DOHH2 (cell line): ENCODE measurements at regions not wholly inside any gene's neighbourhood (a gene's known extent, or its start where the extent isn't known, plus 50 kb on each side); places are given as distances from the start of the nearest gene placed in this dataset.

Source experiments
- H3F3A ChIP-seq: fragments of 200-600 bp; sonication (generic), shearing (Covaris generic); 2 replicates; pipeline ENCODE4 v1.6.0; 2016; ENCODE audit warnings: antibody characterized with exemption, mild to moderate bottlenecking; ENCODE audit not compliant: control insufficient read depth, insufficient read depth
- H3K27ac ChIP-seq: fragments of 200-600 bp; sonication (generic); 2 replicates; pipeline ENCODE4 v1.5.1; 2014; ENCODE audit warnings: low read depth, mild to moderate bottlenecking, low read length, moderate library complexity
- H3K27me3 ChIP-seq: fragments of 200-600 bp; sonication (generic); 2 replicates; pipeline ENCODE4 v1.6.1; 2014; ENCODE audit warnings: mild to moderate bottlenecking, low read length, mixed read lengths; ENCODE audit not compliant: control insufficient read depth
- H3K36me3 ChIP-seq: fragments of 200-600 bp; sonication (generic); 2 replicates; pipeline ENCODE4 v1.6.1; 2014; ENCODE audit warnings: mild to moderate bottlenecking, low read length, moderate library complexity, mixed read lengths; ENCODE audit not compliant: control insufficient read depth
- H3K4me1 ChIP-seq: fragments of 200-600 bp; sonication (generic); 2 replicates; pipeline ENCODE4 v1.6.1; 2014; ENCODE audit warnings: mild to moderate bottlenecking, low read length, mixed read lengths; ENCODE audit not compliant: control insufficient read depth
- H3K4me2 ChIP-seq: fragments of 200-600 bp; sonication (generic); 2 replicates; pipeline ENCODE4 v1.6.0; 2014; ENCODE audit warnings: mild to moderate bottlenecking, low read length, moderate library complexity
- H3K4me3 ChIP-seq: fragments of 200-600 bp; sonication (generic); 2 replicates; pipeline ENCODE4 v1.5.1; 2014; ENCODE audit warnings: mild to moderate bottlenecking, low read length, mixed read lengths
- H3K79me2 ChIP-seq: fragments of 200-600 bp; sonication (generic); 2 replicates; pipeline ENCODE4 v1.6.1; 2014; ENCODE audit warnings: mild to moderate bottlenecking, low read length, mixed read lengths; ENCODE audit not compliant: control insufficient read depth
- H3K9me2 ChIP-seq: fragments of 200-600 bp; sonication (generic); replicated peaks from 2 replicates; pipeline ENCODE4 v1.6.1; 2014; ENCODE audit warnings: mild to moderate bottlenecking, low read length, mixed read lengths; ENCODE audit not compliant: control insufficient read depth
- H3K9me3 ChIP-seq: fragments of 200-600 bp; sonication (generic); 2 replicates; pipeline ENCODE4 v1.6.1; 2014; ENCODE audit warnings: antibody characterized with exemption, low read length, mixed read lengths; ENCODE audit not compliant: control insufficient read depth, insufficient read depth
- H4K20me1 ChIP-seq: fragments of 200-600 bp; sonication (generic); 2 replicates; pipeline ENCODE4 v1.6.0; 2014; ENCODE audit warnings: low read depth, mild to moderate bottlenecking, antibody characterized with exemption, low read length, moderate library complexity; ENCODE audit not compliant: control insufficient read depth, insufficient read depth
- EZH2phosphoT487 ChIP-seq: fragments of 200-600 bp; sonication (generic); IDR thresholded peaks from 2 replicates; pipeline ENCODE4 v1.6.1; 2017; ENCODE audit warnings: borderline replicate concordance, mild to moderate bottlenecking, antibody characterized with exemption, low read length, moderate library complexity, mixed read lengths
- TF ChIP-seq, protein P1 (sequence below): fragments of 200-600 bp; sonication (generic); IDR thresholded peaks from one replicate; pipeline ENCODE4 v1.5.1; 2014; ENCODE audit warnings: antibody characterized with exemption, mild to moderate bottlenecking, low read depth, low read length; ENCODE audit not compliant: poor library complexity, severe bottlenecking

DNA sequence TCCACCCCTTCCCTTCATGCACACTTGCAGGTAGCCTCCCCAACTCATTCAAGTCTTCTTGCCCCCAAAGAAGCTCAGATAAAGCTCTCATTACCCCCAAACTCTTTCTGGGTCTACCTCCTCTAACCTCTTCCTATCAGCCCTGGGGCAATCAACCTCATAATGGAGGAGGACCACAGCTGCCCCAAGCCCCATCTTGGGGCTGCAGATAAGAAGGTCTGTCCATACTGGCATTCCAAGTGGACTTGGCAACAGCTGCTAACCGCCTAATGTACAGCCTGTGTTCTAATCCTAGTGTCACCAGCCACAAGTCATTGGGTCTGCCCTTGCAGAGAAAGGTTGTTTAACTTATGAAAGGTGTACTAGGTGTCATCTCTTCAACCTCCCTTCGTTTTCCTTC, 107.4 kb upstream of the ADGRF1 start:
- TF ChIP-seq EZH2phosphoT487, result no peak
- TF ChIP-seq, protein P1, sequence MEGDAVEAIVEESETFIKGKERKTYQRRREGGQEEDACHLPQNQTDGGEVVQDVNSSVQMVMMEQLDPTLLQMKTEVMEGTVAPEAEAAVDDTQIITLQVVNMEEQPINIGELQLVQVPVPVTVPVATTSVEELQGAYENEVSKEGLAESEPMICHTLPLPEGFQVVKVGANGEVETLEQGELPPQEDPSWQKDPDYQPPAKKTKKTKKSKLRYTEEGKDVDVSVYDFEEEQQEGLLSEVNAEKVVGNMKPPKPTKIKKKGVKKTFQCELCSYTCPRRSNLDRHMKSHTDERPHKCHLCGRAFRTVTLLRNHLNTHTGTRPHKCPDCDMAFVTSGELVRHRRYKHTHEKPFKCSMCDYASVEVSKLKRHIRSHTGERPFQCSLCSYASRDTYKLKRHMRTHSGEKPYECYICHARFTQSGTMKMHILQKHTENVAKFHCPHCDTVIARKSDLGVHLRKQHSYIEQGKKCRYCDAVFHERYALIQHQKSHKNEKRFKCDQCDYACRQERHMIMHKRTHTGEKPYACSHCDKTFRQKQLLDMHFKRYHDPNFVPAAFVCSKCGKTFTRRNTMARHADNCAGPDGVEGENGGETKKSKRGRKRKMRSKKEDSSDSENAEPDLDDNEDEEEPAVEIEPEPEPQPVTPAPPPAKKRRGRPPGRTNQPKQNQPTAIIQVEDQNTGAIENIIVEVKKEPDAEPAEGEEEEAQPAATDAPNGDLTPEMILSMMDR, result no peak
- no peak overlapping the region for H3K4me3 ChIP-seq
- H4K20me1 ChIP-seq, result no peaks in the 10 kb centered on the region
- H3K9me3 ChIP-seq, result no peaks in the 10 kb centered on the region
- H3K27me3 ChIP-seq, result 0 out of 2 replicates have a peak, but pooled peaks cover 5% of the 10 kb centered on the region
- no peaks in the 10 kb centered on the region for H3F3A ChIP-seq
- H3K9me2 ChIP-seq, result no peaks in the 10 kb centered on the region
- H3K36me3 ChIP-seq, result no peaks in the 10 kb centered on the region
- no peaks in the 10 kb centered on the region for H3K4me1 ChIP-seq
- no peak overlapping the region for H3K27ac ChIP-seq
- H3K4me2 ChIP-seq, result no peak overlapping the region
- no peaks in the 10 kb centered on the region for H3K79me2 ChIP-seq

DNA sequence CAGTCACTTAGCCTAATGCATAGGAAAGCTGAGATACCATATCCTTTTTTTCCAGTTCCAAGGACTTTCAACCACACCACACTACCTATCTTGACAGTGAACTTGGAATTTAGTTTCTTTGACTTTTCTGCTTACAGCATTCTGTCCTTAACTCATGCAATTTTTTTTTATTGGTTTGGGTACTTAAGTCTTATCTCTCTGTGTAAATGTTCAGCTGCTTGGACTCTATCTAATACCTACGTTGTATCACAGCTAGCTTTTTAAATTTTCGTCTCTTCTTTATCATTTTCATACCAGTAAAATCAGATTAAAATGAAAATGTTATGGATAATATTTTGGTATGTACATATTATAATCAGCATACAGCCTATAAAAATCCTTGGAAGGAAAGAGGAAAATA, 106.9 kb upstream of the ADGRF1 start:
- no peaks in the 10 kb centered on the region for H3K79me2 ChIP-seq
- TF ChIP-seq, protein P1, result no peak
- TF ChIP-seq EZH2phosphoT487, result no peak
- no peaks in the 10 kb centered on the region for H3K9me3 ChIP-seq
- no peak overlapping the region for H3K4me2 ChIP-seq
- H3K4me1 ChIP-seq, result no peaks in the 10 kb centered on the region
- H3F3A ChIP-seq, result no peaks in the 10 kb centered on the region
- no peaks in the 10 kb centered on the region for H4K20me1 ChIP-seq
- 0 out of 2 replicates have a peak, but pooled peaks cover 5% of the 10 kb centered on the region for H3K27me3 ChIP-seq
- H3K4me3 ChIP-seq, result no peak overlapping the region
- H3K27ac ChIP-seq, result no peak overlapping the region
- H3K36me3 ChIP-seq, result no peaks in the 10 kb centered on the region
- H3K9me2 ChIP-seq, result no peaks in the 10 kb centered on the region

DNA sequence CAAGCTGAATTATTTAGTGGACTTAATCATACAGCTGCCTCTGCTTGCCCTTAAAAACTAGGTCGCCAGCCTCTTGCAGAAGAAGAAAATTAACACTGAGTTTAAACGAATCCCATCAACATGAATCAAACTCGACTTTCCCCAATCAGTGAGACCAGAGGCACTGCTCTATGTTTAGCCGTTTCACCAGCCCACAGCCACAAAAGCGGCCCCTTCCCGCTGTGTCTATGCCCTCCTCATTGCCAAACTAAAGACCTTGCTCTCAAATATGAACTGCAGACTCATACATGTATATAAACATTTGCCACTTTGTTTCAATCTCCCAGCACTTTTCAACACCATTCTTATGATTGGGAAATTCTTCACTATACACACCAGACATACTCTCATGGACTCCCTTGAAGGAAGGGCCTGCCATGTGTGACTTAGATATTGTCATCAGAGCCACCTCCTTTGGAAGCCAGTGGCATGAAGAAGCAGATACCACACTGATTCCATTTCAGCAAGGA, 105.8 kb upstream of the ADGRF1 start:
- Histone ChIP-seq H3K4me3 (no peak overlapping the region), H3K9me2 (no peaks in the 10 kb centered on the region), H3K9me3 (no peaks in the 10 kb centered on the region), H3K27me3 (0 out of 2 replicates have a peak, but pooled peaks cover 5% of the 10 kb centered on the region), H3K4me1 (no peaks in the 10 kb centered on the region), H3K79me2 (no peaks in the 10 kb centered on the region), H3F3A (no peaks in the 10 kb centered on the region), H3K27ac (no peak overlapping the region), H3K4me2 (no peak overlapping the region), H4K20me1 (no peaks in the 10 kb centered on the region), H3K36me3 (no peaks in the 10 kb centered on the region)
- TF ChIP-seq, protein P1, result no peak
